Thyroid gland (tissue), 4 donors: ENCODE measurements at regions not wholly inside any gene's neighbourhood (a gene's known extent, or its start where the extent isn't known, plus 50 kb on each side); places are given as distances from the start of the nearest gene placed in this dataset.

Experiments used
- POLR2A ChIP-seq, 2 donors: fragments of 450-650 bp; IDR thresholded peaks; one replicate each; pipeline ENCODE4 v1.6.1; 2017; ENCODE audit warnings: antibody characterized with exemption in 2 of 2, mild to moderate bottlenecking in 2 of 2, moderate library complexity in 1 of 2
- TF ChIP-seq, protein P1 (sequence below), 6 experiments: fragments of 200-600 bp in 3 of 6; fragments of 450-650 bp in 3 of 6; sonication (generic) in 3 of 6; IDR thresholded peaks; one replicate each; pipeline ENCODE4 v1.5.1; 2016 to 2019; ENCODE audit warnings: antibody characterized with exemption in 6 of 6, mild to moderate bottlenecking in 2 of 6, inconsistent platforms in 1 of 6, moderate library complexity in 1 of 6

DNA sequence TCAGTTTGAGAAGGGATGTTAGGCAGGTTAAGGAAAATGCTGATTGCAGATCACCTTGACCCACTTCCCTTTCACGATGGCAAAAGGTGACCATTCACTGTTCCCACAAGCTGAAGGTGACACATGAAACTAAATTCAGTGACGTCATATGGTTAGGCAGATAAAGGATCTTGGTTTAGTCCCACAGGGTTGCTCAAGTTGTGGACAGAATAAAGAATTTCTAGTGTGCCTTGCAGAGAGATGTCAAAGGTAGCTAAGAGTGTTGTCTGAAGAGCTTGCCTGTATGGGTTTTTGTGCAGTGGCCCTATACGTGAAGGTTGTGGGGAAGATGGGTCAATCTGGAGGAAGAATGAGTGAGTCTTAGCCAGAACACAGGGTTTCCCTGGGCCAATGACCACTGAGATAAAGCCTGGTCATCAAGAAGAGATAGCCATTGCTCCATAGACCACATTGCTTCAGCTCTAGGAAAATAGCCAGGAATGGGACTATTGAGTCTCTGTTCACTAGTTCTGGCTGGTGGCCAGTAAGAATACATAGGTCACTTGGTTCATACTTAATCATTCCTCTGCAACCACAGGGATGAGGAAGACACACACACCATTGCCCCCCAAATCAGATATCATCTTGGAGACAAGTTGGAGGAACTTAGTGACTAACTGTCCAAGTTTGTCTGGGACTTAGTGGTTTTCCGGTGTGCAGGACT is 148.5 kb upstream of the ATXN1 start:
- TF ChIP-seq, protein P1, sequence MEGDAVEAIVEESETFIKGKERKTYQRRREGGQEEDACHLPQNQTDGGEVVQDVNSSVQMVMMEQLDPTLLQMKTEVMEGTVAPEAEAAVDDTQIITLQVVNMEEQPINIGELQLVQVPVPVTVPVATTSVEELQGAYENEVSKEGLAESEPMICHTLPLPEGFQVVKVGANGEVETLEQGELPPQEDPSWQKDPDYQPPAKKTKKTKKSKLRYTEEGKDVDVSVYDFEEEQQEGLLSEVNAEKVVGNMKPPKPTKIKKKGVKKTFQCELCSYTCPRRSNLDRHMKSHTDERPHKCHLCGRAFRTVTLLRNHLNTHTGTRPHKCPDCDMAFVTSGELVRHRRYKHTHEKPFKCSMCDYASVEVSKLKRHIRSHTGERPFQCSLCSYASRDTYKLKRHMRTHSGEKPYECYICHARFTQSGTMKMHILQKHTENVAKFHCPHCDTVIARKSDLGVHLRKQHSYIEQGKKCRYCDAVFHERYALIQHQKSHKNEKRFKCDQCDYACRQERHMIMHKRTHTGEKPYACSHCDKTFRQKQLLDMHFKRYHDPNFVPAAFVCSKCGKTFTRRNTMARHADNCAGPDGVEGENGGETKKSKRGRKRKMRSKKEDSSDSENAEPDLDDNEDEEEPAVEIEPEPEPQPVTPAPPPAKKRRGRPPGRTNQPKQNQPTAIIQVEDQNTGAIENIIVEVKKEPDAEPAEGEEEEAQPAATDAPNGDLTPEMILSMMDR (IDR thresholded peaks at IDR 0.05): no peak
- TF ChIP-seq POLR2A (IDR thresholded peaks at IDR 0.05): no peak
